HG03095 (cell line): ENCODE measurements at regions not wholly inside any gene's neighbourhood (a gene's known extent, or its start where the extent isn't known, plus 50 kb on each side); places are given as distances from the start of the nearest gene placed in this dataset.
"Not testable (repeated sequence)": the region's sequence is repeated elsewhere in the genome, so short reads cannot be mapped to it uniquely, and the experiment has no call there.

ENCODE experiments used
- ATAC-seq: cut with Tn5 transposase; IDR thresholded peaks from one replicate; pipeline ENCODE4 v1.9.1; 2021; ENCODE audit warnings: moderate library complexity; ENCODE audit not compliant: unreplicated experiment

- ATAC-seq: no peak
Measured at GRCh38 chr7:49645296-49645695, 128.1 kb upstream of the VWC2 start.

GRCh38 chr7:49660170-49660783 lies 113.2 kb upstream of the VWC2 start:
- ATAC-seq: no peak

- no peak for ATAC-seq
Measured at GRCh38 chr7:49660976-49661375, 112.5 kb upstream of the VWC2 start.

GRCh38 chr7:49665963-49666362 lies 107.5 kb upstream of the VWC2 start:
- not testable (repeated sequence) for ATAC-seq

- no peak for ATAC-seq
Measured at GRCh38 chr7:49666764-49667163, 106.7 kb upstream of the VWC2 start.

- ATAC-seq: no peak
Measured at GRCh38 chr7:49669285-49669684, 104.2 kb upstream of the VWC2 start.

GRCh38 chr7:49669692-49670260 lies 103.7 kb upstream of the VWC2 start:
- no peak for ATAC-seq

- ATAC-seq: no peak
Measured at GRCh38 chr7:49670991-49671390, 102.4 kb upstream of the VWC2 start.

GRCh38 chr7:49692516-49692915 lies 80.9 kb upstream of the VWC2 start:
- no peak for ATAC-seq

- no peak for ATAC-seq
Measured at GRCh38 chr7:49695971-49696370, 77.5 kb upstream of the VWC2 start.

GRCh38 chr7:49700841-49701240 lies 72.6 kb upstream of the VWC2 start:
- ATAC-seq: no peak

- no peak for ATAC-seq
Measured at GRCh38 chr7:49702099-49702498, 71.3 kb upstream of the VWC2 start.

- ATAC-seq: no peak
Measured at GRCh38 chr7:49703337-49703736, 70.1 kb upstream of the VWC2 start.

GRCh38 chr7:49703881-49704280 lies 69.6 kb upstream of the VWC2 start:
- ATAC-seq: no peak

GRCh38 chr7:49706106-49706505 lies 67.3 kb upstream of the VWC2 start:
- ATAC-seq: no peak

GRCh38 chr7:49707891-49708290 lies 65.5 kb upstream of the VWC2 start:
- ATAC-seq: no peak

- ATAC-seq: no peak
Measured at GRCh38 chr7:49708590-49708989, 64.8 kb upstream of the VWC2 start.

GRCh38 chr7:49711072-49711723 lies 62.2 kb upstream of the VWC2 start:
- not testable (repeated sequence) for ATAC-seq

GRCh38 chr7:49714182-49714581 lies 59.3 kb upstream of the VWC2 start:
- ATAC-seq: no peak

GRCh38 chr7:49715486-49715885 lies 58.0 kb upstream of the VWC2 start:
- ATAC-seq: no peak

- no peak for ATAC-seq
Measured at GRCh38 chr7:49717547-49717946, 55.9 kb upstream of the VWC2 start.

GRCh38 chr7:49718760-49719159 lies 54.7 kb upstream of the VWC2 start:
- no peak for ATAC-seq

- ATAC-seq: no peak
Measured at GRCh38 chr7:49721441-49721840, 52.0 kb upstream of the VWC2 start.
